ENCODE measurements at regions not wholly inside any gene's neighbourhood (a gene's known extent, or its start where the extent isn't known, plus 50 kb on each side); places are given as distances from the start of the nearest gene placed in this dataset.

GRCh38 chr10:36375107-36375506, 733.0 kb upstream of the FZD8 start:
- TF ChIP-seq CTCF (IDR thresholded peaks at IDR 0.05) (no peak), POLR2AphosphoS5 (IDR thresholded peaks at IDR 0.05) (no peak), POLR2A (IDR thresholded peaks at IDR 0.05) (no peak), EP300 (IDR thresholded peaks at IDR 0.05) (no peak)
